22Rv1 (cell line): ENCODE measurements at regions not wholly inside any gene's neighbourhood (a gene's known extent, or its start where the extent isn't known, plus 50 kb on each side); places are given as distances from the start of the nearest gene placed in this dataset.

Experiments used
- ZFX ChIP-seq: fragments of 450-650 bp; IDR thresholded peaks from 2 replicates; pipeline ENCODE4 v1.6.1; 2017; ENCODE audit warnings: antibody characterized with exemption, borderline replicate concordance
- TF ChIP-seq, protein P1 (sequence below): fragments of 450-650 bp; IDR thresholded peaks from 2 replicates; pipeline ENCODE4 v1.5.1; 2017; ENCODE audit warnings: mild to moderate bottlenecking

DNA sequence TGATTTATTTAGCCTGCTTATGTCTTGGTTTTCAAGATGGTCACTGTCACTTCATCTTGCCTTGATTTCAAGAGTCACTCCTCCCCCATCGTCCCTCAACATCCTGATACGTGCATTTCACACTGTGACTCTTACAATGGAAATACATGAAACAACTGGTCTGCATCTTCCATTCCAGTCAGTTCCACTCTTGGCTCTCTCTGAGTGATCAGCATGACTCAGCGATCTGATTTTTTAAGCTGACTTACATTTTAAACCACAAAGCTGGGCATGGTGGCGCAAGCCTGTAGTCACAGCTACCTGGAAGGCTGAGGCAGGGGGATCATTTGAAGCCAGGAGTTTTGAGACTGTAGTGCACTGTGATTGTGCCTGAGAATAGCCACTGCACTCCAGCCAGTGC lies 271.2 kb upstream of the ROPN1 start:
- TF ChIP-seq, protein P1, sequence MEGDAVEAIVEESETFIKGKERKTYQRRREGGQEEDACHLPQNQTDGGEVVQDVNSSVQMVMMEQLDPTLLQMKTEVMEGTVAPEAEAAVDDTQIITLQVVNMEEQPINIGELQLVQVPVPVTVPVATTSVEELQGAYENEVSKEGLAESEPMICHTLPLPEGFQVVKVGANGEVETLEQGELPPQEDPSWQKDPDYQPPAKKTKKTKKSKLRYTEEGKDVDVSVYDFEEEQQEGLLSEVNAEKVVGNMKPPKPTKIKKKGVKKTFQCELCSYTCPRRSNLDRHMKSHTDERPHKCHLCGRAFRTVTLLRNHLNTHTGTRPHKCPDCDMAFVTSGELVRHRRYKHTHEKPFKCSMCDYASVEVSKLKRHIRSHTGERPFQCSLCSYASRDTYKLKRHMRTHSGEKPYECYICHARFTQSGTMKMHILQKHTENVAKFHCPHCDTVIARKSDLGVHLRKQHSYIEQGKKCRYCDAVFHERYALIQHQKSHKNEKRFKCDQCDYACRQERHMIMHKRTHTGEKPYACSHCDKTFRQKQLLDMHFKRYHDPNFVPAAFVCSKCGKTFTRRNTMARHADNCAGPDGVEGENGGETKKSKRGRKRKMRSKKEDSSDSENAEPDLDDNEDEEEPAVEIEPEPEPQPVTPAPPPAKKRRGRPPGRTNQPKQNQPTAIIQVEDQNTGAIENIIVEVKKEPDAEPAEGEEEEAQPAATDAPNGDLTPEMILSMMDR, result no peak
- no peak for TF ChIP-seq ZFX
